Neuronal stem cell (in vitro differentiated cells): ENCODE measurements at regions not wholly inside any gene's neighbourhood (a gene's known extent, or its start where the extent isn't known, plus 50 kb on each side); places are given as distances from the start of the nearest gene placed in this dataset.

Experiments used
- DNase-seq: peaks from one replicate; pipeline ENCODE4 v3.0.0-alpha.2; 2013; ENCODE audit warnings: low spot score
- H2AFZ ChIP-seq: one replicate; pipeline ENCODE4 v1.6.1; 2013; ENCODE audit warnings: mild to moderate bottlenecking, low read length, inconsistent platforms
- H2AK5ac ChIP-seq: 2 replicates; pipeline ENCODE4 v1.6.1; 2013; ENCODE audit warnings: low read depth, mild to moderate bottlenecking, inconsistent platforms, low read length, moderate library complexity, mixed read lengths
- H2BK120ac ChIP-seq: 2 replicates; pipeline ENCODE4 v1.6.1; 2013; ENCODE audit warnings: low read depth, mild to moderate bottlenecking, inconsistent platforms, low read length, moderate library complexity, mixed read lengths
- H2BK12ac ChIP-seq: one replicate; pipeline ENCODE4 v1.6.1; 2013; ENCODE audit warnings: low read length, inconsistent platforms
- H2BK15ac ChIP-seq: 2 replicates; pipeline ENCODE4 v1.6.1; 2013; ENCODE audit warnings: mild to moderate bottlenecking, low read length, inconsistent platforms, mixed read lengths
- H2BK5ac ChIP-seq: one replicate; pipeline ENCODE4 v1.6.1; 2013; ENCODE audit warnings: inconsistent platforms, mild to moderate bottlenecking, low read length, moderate library complexity
- H3K14ac ChIP-seq: one replicate; pipeline ENCODE4 v1.6.1; 2013; ENCODE audit warnings: low read length, inconsistent platforms
- H3K18ac ChIP-seq: 2 replicates; pipeline ENCODE4 v1.6.1; 2013; ENCODE audit warnings: low read length, inconsistent platforms
- H3K23ac ChIP-seq: 2 replicates; pipeline ENCODE4 v1.6.1; 2013; ENCODE audit warnings: low read depth, mild to moderate bottlenecking, mixed read lengths, low read length, inconsistent platforms; ENCODE audit not compliant: poor library complexity
- H3K27ac ChIP-seq: replicated peaks from 3 replicates; pipeline ENCODE4 v1.5.1; 2013; ENCODE audit warnings: low read length, inconsistent platforms
- H3K27me3 ChIP-seq, 3 experiments: 2 replicates each; pipeline ENCODE4 v1.6.1; 2013; ENCODE audit warnings: low read length in 3 of 3, mild to moderate bottlenecking in 2 of 3, inconsistent platforms in 1 of 3, low read depth in 1 of 3, mixed read lengths in 1 of 3, moderate library complexity in 1 of 3; ENCODE audit not compliant: control insufficient read depth in 3 of 3, insufficient read depth in 3 of 3
- H3K36me3 ChIP-seq, 2 donors: replicated peaks in 1 of 2; 2 replicates each; pipeline ENCODE4 v1.6.1; 2013; ENCODE audit warnings: low read length in 2 of 2; ENCODE audit not compliant: control insufficient read depth in 2 of 2, insufficient read depth in 2 of 2
- H3K4ac ChIP-seq: 2 replicates; pipeline ENCODE4 v1.6.1; 2013; ENCODE audit warnings: inconsistent platforms, mild to moderate bottlenecking, low read length, moderate library complexity
- H3K4me1 ChIP-seq, 2 donors: 1 replicate in 1 of 2; 2 replicates in 1 of 2; pipeline ENCODE4 v1.6.1; 2013; ENCODE audit warnings: low read length in 2 of 2, low read depth in 1 of 2; ENCODE audit not compliant: control insufficient read depth in 2 of 2, insufficient read depth in 1 of 2
- H3K4me2 ChIP-seq: one replicate; pipeline ENCODE4 v1.6.1; 2013; ENCODE audit warnings: mild to moderate bottlenecking, low read length, inconsistent platforms; ENCODE audit not compliant: insufficient read depth, poor library complexity, severe bottlenecking
- H3K4me3 ChIP-seq, 2 donors: 2 replicates each; pipeline ENCODE4 v1.5.1; 2013; ENCODE audit warnings: low read length in 2 of 2, mild to moderate bottlenecking in 2 of 2, inconsistent platforms in 1 of 2, moderate library complexity in 1 of 2
- H3K79me1 ChIP-seq: one replicate; pipeline ENCODE4 v1.6.1; 2013; ENCODE audit warnings: low read depth, mild to moderate bottlenecking, inconsistent platforms, low read length, moderate library complexity
- H3K9ac ChIP-seq: one replicate; pipeline ENCODE4 v1.6.1; 2013; ENCODE audit warnings: mild to moderate bottlenecking, low read depth, low read length, inconsistent platforms; ENCODE audit not compliant: poor library complexity
- H3K9me3 ChIP-seq, 2 donors: replicated peaks in 1 of 2; 2 replicates each; pipeline versions ENCODE3 to v1.6.1; 2013; ENCODE audit warnings: low read length in 2 of 2, mild to moderate bottlenecking in 2 of 2, inconsistent platforms in 1 of 2, low read depth in 1 of 2, mixed read lengths in 1 of 2, moderate library complexity in 1 of 2; ENCODE audit not compliant: control insufficient read depth in 2 of 2, insufficient read depth in 1 of 2
- H4K8ac ChIP-seq: one replicate; pipeline ENCODE4 v1.6.1; 2013; ENCODE audit warnings: low read depth, mild to moderate bottlenecking, inconsistent platforms, low read length, moderate library complexity
- H4K91ac ChIP-seq: one replicate; pipeline ENCODE4 v1.6.1; 2013; ENCODE audit warnings: low read length, low read depth, mild to moderate bottlenecking, inconsistent platforms; ENCODE audit not compliant: poor library complexity
- WGBS, 2 donors: extraction: QIAGEN DNeasy Blood & Tissue Kit; methylation state at CpG; one replicate each; pipeline ENCODE4 v1.1.7; 2013; ENCODE audit warnings: missing lambda C conversion rate in 2 of 2, mixed read lengths in 1 of 2; ENCODE audit not compliant: insufficient read length in 2 of 2, insufficient replicate concordance in 1 of 2; ENCODE audit errors: extremely low coverage in 2 of 2; 5-methylcytosine and 5-hydroxymethylcytosine counted together

- WGBS, 2 donors, result no CpG with 5 or more reads among the region's 2 CpGs
- no peak overlapping the region for H3K18ac ChIP-seq
- H3K9me3 ChIP-seq, result no peaks in the 10 kb centered on the region
Measured at GRCh38 chr14:42159138-42159537, 552.5 kb downstream of the LRFN5 start.

GRCh38 chr14:42149609-42150261 lies 543.1 kb downstream of the LRFN5 start:
- H2AK5ac ChIP-seq, result no peak overlapping the region
- no peak overlapping the region for H3K4ac ChIP-seq
- no peaks in the 10 kb centered on the region for H3K36me3 ChIP-seq
- H3K27ac ChIP-seq, result no peak overlapping the region
- no peak overlapping the region for H3K14ac ChIP-seq
- WGBS, 2 donors, result no CpG with 5 or more reads among the region's 1 CpG
- no peak overlapping the region for H2BK120ac ChIP-seq
- no peak overlapping the region for H3K4me2 ChIP-seq
- no peaks in the 10 kb centered on the region for H3K9me3 ChIP-seq
- no peak overlapping the region for H3K23ac ChIP-seq
- no peak overlapping the region for H3K4me3 ChIP-seq
- no peak for DNase-seq
- no peaks in the 10 kb centered on the region for H3K27me3 ChIP-seq
- H4K91ac ChIP-seq, result no peak overlapping the region
- H3K4me1 ChIP-seq, result no peaks in the 10 kb centered on the region
- no peak overlapping the region for H2BK5ac ChIP-seq
- no peak overlapping the region for H3K18ac ChIP-seq
- no peak overlapping the region for H2BK15ac ChIP-seq
- H2BK12ac ChIP-seq, result no peak overlapping the region
- no peak overlapping the region for H3K9ac ChIP-seq
- no peak overlapping the region for H4K8ac ChIP-seq
- no peak overlapping the region for H2AFZ ChIP-seq
- H3K79me1 ChIP-seq, result no peaks in the 10 kb centered on the region

More at GRCh38 chr14:42159138-42159537, 552.5 kb downstream of the LRFN5 start:
- Histone ChIP-seq H3K14ac (no peak overlapping the region), H3K4me2 (no peak overlapping the region), H2BK15ac (no peak overlapping the region), H4K8ac (no peak overlapping the region), H2AK5ac (no peak overlapping the region), H3K79me1 (no peaks in the 10 kb centered on the region), H3K4me1 (no peaks in the 10 kb centered on the region), H3K36me3 (no peaks in the 10 kb centered on the region), H2BK5ac (no peak overlapping the region), H3K23ac (no peak overlapping the region), H4K91ac (no peak overlapping the region), H2BK12ac (no peak overlapping the region), H2BK120ac (no peak overlapping the region), H3K9ac (no peak overlapping the region), H3K27me3 (no peaks in the 10 kb centered on the region), H3K4me3 (no peak overlapping the region), H3K4ac (no peak overlapping the region), H3K27ac (no peak overlapping the region), H2AFZ (no peak overlapping the region)
- DNase-seq, result no peak

- Histone ChIP-seq H3K36me3 (no peaks in the 10 kb centered on the region), H2BK120ac (no peak overlapping the region), H3K9me3 (no peaks in the 10 kb centered on the region), H4K91ac (no peak overlapping the region), H3K79me1 (no peaks in the 10 kb centered on the region), H3K4me3 (no peak overlapping the region), H3K18ac (no peak overlapping the region), H3K14ac (no peak overlapping the region), H2AK5ac (no peak overlapping the region), H3K4me1 (no peaks in the 10 kb centered on the region), H2BK15ac (no peak overlapping the region), H2BK5ac (no peak overlapping the region), H3K27me3 (no peaks in the 10 kb centered on the region), H2BK12ac (no peak overlapping the region), H3K9ac (no peak overlapping the region), H3K4me2 (no peak overlapping the region), H4K8ac (no peak overlapping the region), H3K27ac (no peak overlapping the region), H3K23ac (no peak overlapping the region), H3K4ac (no peak overlapping the region), H2AFZ (no peak overlapping the region)
- no CpG with 5 or more reads among the region's 4 CpGs for WGBS, 2 donors
- DNase-seq, result no peak
Measured at GRCh38 chr14:42145766-42146165, 539.1 kb downstream of the LRFN5 start.

- Histone ChIP-seq H3K23ac (no peak overlapping the region), H3K36me3 (no peaks in the 10 kb centered on the region), H3K18ac (no peak overlapping the region), H3K79me1 (no peaks in the 10 kb centered on the region), H2BK5ac (no peak overlapping the region), H3K4me2 (no peak overlapping the region), H3K27me3 (no peaks in the 10 kb centered on the region), H3K4me3 (no peak overlapping the region), H2AFZ (no peak overlapping the region), H2AK5ac (no peak overlapping the region), H4K8ac (no peak overlapping the region), H3K27ac (no peak overlapping the region), H3K4ac (no peak overlapping the region), H3K4me1 (no peaks in the 10 kb centered on the region), H4K91ac (no peak overlapping the region), H3K14ac (no peak overlapping the region), H2BK15ac (no peak overlapping the region), H3K9ac (no peak overlapping the region), H3K9me3 (no peaks in the 10 kb centered on the region), H2BK12ac (no peak overlapping the region), H2BK120ac (no peak overlapping the region)
- DNase-seq, result no peak
- no CpG with 5 or more reads among the region's 2 CpGs for WGBS, 2 donors
Measured at GRCh38 chr14:42143114-42143513, 536.4 kb downstream of the LRFN5 start.
